H1 (cell line): ENCODE measurements at regions not wholly inside any gene's neighbourhood (a gene's known extent, or its start where the extent isn't known, plus 50 kb on each side); places are given as distances from the start of the nearest gene placed in this dataset.

Experiments used
- CREB1 ChIP-seq: IDR thresholded peaks from 2 replicates; pipeline ENCODE4 v1.6.1; 2012; ENCODE audit warnings: inconsistent platforms
- EZH2 ChIP-seq: fragments of 200-600 bp; sonication (generic); IDR thresholded peaks from 2 replicates; pipeline ENCODE4 v1.7.1; 2012; ENCODE audit warnings: low read depth, mild to moderate bottlenecking, moderate library complexity, low read length, inconsistent platforms; ENCODE audit not compliant: severe bottlenecking
- POLR2A ChIP-seq, 2 experiments: IDR thresholded peaks; 1 replicate in 1 of 2; 2 replicates in 1 of 2; pipeline ENCODE4 v1.6.1; 2011; ENCODE audit warnings: low read depth in 2 of 2, low read length in 2 of 2, mild to moderate bottlenecking in 2 of 2; ENCODE audit errors: control extremely low read depth in 1 of 2
- POLR2AphosphoS5 ChIP-seq: IDR thresholded peaks from 2 replicates; pipeline ENCODE4 v1.6.1; 2011; ENCODE audit warnings: low read depth, low read length
- TF ChIP-seq, protein P1 (sequence below): IDR thresholded peaks from 2 replicates; pipeline ENCODE4 v1.6.1; 2012; ENCODE audit warnings: low read length, inconsistent platforms
- TF ChIP-seq, protein P2 (sequence below), 3 experiments: IDR thresholded peaks; 1 replicate in 2 of 3; 2 replicates in 1 of 3; pipeline versions ENCODE4 v1.5.1 to v1.6.1; 2011; ENCODE audit warnings: low read length in 3 of 3, mild to moderate bottlenecking in 3 of 3, inconsistent platforms in 2 of 3, low read depth in 1 of 3, moderate library complexity in 1 of 3; ENCODE audit not compliant: insufficient read depth in 1 of 3; ENCODE audit errors: control extremely low read depth in 1 of 3

DNA sequence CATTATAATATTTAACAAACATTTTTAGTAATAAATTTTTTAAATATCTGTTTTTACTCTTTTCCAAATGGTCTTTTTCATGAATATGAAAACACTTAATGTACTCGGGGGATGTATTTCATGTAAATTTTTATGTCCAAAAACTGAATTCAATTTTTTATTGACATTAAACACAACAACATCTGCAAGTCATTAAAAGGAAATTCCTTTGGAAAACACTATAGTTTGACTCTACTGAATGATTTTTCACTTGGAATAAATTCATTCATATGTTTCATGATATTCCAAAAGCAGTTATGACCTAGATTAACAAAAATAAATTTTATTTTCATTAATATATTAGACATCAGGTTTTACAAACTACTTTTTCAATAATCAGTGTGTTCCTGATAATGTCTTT lies 239.8 kb upstream of the AGTR1 start:
- TF ChIP-seq, protein P1, sequence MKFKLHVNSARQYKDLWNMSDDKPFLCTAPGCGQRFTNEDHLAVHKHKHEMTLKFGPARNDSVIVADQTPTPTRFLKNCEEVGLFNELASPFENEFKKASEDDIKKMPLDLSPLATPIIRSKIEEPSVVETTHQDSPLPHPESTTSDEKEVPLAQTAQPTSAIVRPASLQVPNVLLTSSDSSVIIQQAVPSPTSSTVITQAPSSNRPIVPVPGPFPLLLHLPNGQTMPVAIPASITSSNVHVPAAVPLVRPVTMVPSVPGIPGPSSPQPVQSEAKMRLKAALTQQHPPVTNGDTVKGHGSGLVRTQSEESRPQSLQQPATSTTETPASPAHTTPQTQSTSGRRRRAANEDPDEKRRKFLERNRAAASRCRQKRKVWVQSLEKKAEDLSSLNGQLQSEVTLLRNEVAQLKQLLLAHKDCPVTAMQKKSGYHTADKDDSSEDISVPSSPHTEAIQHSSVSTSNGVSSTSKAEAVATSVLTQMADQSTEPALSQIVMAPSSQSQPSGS, result no peak
- TF ChIP-seq POLR2AphosphoS5, result no peak
- TF ChIP-seq CREB1, result no peak
- TF ChIP-seq, protein P2, sequence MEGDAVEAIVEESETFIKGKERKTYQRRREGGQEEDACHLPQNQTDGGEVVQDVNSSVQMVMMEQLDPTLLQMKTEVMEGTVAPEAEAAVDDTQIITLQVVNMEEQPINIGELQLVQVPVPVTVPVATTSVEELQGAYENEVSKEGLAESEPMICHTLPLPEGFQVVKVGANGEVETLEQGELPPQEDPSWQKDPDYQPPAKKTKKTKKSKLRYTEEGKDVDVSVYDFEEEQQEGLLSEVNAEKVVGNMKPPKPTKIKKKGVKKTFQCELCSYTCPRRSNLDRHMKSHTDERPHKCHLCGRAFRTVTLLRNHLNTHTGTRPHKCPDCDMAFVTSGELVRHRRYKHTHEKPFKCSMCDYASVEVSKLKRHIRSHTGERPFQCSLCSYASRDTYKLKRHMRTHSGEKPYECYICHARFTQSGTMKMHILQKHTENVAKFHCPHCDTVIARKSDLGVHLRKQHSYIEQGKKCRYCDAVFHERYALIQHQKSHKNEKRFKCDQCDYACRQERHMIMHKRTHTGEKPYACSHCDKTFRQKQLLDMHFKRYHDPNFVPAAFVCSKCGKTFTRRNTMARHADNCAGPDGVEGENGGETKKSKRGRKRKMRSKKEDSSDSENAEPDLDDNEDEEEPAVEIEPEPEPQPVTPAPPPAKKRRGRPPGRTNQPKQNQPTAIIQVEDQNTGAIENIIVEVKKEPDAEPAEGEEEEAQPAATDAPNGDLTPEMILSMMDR (IDR thresholded peaks at IDR 0.05; ENCODE audit: control extremely low read depth in 1 of 3, insufficient read depth in 1 of 3, low read depth in 1 of 3, low read length in 3 of 3), result no peak
- TF ChIP-seq EZH2, result no peak
- TF ChIP-seq POLR2A (IDR thresholded peaks at IDR 0.05; ENCODE audit: control extremely low read depth in 1 of 2, low read depth in 2 of 2, low read length in 2 of 2), result no peak
